ENCODE measurements at regions not wholly inside any gene's neighbourhood (a gene's known extent, or its start where the extent isn't known, plus 50 kb on each side); places are given as distances from the start of the nearest gene placed in this dataset.

DNA sequence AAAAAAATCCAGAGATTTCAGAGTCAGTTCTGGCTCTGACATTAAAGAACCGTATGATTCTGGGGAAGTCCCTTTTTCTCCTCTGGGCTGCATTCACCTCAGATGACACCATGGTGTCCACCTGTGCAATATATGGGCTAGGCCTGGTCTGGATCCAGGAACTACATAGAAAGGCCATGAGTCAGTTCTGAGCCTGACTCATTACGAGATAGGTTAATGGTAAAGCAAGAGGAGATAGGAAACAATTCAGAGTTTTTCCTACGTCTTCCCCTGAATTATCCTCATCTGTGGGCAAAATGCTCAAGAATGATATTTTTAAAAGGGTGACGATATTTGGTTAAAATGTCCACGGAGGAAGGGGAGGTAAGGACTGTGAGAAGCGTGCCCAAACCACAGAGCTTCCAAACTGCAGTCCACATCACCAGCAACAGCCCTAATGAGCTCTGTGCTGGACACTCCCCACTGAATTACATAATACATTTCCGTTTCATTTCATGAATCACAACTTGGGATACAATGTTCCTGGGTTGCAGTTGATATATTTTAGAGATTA, 180.1 kb upstream of the OSR1 start:
- no peak for DNase-seq

DNA sequence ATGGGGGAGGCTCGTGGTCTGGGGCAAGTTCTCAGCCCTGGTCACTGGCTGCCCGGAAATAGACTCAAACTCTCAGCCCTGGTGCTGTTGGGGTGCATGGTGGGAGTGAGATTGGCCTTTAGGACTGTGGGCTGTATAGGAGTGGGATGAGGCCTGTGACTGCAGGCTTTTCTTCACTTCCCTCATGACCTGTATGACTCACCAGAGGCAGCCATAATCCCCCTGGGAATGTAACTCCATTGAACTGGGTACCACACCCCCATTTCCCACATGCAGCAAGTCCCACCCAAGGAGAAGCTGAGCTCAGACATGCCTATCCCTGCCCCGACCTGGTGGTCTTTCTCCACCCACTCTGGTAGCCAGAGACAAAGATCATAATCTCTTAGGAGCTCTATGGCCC, 177.7 kb upstream of the OSR1 start:
- no peak for DNase-seq

DNA sequence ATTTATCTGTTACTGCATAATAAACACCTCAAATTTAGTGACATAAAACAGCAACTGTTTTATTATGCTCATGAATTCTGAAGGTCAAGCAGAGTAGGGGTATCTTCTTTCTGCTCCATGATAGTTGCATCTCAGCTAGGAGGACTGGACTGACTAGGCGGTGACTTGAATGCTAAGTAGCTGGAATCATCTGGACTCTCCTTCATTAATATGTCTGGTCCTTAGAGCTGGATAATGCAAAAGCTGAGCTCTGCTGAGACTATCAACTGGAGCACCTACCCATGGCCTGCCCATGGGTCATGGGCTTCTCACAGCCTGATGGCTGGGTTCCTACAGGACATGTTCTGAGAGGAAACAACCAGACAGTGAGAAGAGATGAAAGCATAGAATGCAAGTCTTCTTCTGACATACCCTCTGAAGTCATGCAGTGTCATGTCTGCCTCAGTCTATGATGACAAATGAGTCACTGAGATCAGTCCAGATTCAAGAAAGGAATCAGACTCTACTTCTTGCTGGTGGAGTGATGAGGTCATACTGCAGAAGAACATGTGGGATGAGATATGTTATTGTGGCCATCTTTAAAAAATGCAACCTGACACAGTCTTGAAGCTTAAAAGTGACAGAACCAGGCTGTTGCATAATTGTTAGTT, 174.2 kb upstream of the OSR1 start:
- DNase-seq, result no peak

DNA sequence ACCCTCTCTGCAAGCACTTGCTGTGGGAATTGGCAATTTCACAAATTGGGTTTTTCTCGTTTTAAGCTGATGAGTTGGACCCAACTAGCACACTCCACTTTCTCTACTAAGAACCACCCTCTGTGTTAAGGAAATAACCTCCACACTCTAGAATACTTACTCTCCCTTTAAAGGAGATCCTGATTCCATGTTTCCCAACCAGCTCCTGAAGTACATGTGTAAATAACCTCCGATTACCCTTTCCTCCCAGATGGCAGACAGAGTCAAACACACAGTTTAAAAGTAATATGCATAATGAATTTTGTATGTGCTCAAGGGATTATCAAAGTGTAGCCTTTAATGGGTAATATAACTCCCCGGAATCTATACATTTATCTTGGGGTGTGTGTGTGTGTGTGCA, 171.3 kb upstream of the OSR1 start:
- DNase-seq, result no peak

DNA sequence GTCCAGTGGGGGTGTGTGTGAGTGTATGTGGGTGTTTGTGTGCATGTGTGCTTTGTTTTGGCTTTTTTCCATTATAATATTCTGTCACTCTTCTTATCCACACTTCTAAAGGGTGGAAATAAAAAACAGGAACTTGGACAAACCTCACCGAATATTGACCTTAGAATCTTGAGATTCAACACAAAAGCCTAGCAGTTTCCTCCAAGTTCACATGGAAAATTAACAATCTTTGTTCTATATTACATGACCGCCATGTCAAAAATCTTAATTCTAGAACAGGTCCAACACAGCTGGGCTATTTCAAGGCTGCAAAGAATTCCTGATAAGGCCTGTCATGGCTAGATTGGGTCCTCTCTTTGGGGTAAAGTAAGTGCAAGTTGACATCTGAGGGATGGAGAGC, 169.3 kb upstream of the OSR1 start:
- DNase-seq, result no peak

DNA sequence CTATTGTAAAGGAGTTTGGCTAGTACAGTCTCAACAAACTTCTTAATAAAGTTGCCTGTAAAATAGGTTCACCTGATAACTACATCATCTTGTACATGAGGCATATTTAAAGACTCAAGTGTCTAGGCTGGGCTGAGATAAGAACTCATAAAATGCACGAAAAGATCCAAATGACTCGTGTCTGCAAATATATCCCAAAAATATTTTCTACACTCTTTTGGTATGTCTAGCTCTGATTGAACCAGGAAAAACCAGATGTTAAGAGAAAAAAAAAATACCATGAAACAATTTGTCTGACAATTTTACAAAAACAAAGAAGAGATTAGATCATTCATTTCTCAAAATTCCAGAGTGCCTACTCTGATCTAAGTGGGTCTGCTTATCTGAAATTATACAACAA, 166.9 kb upstream of the OSR1 start:
- no peak for DNase-seq

DNA sequence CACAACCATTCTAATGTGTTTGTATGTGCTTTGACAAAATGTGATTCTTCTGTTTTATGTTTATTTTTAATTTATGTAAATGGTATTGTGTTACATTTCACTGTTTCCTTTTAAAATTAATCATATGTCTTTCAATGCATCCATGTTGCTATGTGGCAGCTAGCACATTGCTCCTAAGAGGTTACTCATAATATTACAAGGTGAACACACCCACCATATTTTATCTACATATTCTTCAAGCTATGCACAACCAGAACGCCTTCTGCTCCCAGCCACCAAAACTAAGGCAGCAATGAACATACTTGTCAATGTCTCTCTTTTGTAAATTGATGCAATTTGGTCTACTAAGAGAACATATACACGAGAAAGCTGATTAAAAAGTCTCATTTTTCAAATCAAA, 160.6 kb upstream of the OSR1 start:
- no peak for DNase-seq

DNA sequence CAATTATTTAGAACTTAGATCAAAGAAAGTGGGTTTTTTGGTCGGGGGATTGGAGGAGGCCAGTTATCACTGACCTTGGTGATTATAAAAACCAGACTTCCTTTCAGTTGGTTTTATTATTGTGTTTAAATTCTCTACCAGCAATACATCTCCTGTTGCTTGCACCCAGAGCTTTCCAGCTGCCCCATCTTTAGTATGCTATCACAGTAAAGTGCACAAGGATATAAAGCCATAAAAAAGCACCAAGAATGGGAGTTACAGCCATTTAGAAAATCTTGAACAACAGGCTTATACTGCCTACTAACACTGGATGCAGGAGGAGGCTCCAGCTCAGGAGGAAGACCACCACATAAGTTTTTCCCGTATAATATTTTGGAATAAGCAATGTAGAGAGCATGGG, 148.7 kb upstream of the OSR1 start:
- DNase-seq, result no peak

DNA sequence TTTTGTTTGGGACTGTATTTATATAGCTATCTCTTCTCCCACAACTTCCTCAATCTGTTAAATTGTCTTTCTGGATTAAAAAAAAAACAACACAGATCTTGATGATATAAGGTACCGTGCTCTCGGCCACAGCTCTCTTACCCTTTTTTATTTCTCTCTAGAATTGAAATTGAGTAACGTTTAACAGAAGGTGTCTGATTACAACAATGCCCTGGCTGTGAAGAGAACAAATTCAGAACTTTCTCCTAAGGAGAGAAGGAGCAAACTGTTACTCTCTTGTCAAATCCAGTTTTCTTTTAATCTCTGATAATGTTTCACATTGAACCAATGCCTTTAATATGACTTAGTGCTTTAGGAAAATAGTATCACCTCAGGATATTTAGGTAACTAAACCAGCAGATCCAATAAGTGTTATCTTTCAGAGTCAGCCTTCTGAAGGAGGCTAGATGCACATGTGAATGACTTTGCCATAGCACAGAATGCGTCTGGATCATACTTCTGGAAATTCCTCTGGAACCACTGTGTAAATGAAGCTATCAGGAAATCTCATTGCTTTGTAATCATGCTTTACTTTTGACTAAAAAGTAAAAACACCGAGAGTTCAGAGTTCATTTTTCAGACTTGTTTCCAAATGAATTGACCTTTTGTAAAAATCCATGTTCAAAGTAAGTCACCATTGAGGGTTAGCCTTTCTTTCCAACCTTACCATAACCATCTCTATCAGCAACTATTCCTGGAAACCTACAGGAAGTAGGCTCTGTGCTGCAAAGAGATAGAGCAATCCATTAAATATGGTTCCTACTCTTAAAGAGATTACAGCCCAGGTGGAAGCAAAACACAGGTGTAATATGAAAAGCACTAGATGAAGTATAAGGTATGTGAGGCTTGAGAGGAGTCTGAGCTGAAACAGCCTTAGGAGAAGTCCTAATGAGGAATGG, 147.0 kb upstream of the OSR1 start:
- no peak for DNase-seq

DNA sequence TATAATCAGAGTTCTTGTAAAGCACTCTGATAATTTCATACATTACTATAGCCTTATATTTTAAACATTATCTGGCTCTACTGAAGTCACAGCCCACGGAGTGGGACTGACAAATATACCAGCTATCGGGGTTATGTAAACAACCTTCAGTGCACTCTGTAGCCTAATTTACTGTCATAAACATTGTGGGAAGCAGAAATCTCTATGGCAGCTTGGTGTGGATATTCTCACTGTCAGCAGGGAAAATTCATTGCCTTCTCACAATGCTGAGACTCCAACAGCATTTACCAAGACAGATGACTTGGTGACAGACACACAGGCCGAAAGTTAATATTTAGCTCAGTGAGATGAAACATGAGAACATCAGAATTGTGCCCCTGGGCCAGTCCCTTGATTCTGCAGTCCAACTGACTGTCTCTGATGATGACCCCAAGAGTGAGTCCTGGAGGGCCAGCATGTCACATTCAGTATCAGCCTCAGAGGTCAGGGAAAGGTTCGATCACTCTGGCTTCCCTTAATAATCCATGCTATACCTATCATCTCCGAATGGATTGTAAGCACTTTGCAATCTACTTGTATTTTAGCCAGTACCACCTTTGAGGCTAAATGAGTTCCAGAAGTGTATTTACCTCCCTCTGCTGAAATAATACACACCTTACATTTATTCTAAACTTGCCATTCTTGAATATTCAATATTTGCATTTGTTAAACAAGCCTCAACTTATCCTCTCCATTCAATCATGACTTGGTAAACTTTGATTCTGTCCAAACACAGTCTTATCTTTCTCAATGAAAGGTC, 146.2 kb upstream of the OSR1 start:
- DNase-seq, result no peak

DNA sequence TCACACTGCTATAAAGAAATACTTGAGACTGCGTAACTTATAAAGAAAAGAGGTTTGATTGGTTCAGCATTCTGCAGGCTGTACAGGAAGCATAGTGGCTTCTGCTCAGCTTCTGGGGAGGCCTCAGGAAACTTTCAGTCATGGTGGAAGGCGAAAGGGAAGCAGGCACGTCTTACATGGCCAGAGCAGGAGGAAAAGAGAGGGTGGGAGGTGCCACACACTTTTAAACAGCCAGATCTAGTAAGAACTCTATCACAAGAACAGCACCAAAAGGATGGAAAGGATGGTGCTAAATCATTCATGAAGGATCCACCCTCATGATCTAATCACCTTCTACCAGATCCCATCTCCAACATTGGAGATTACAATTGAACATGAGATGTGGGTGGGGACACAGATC, 145.5 kb upstream of the OSR1 start:
- no peak for DNase-seq

DNA sequence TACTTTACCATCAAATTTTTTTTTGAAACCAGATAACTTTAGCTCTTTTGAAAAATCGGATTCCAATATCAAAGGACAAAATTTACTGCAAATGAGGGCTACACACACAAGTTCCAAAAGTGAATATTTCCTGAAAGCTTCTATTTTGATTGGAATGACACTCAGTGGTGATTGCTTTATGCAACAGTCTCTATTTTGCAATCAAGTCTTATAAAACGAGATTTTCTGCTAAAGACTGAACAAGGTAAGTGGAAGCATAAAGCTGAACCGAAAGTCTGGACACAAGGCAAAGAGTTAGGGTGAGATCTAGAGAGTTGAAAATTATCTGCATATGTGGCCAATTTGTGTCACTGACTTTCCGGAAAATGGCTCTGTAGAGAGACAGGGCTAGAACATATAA, 145.0 kb upstream of the OSR1 start:
- DNase-seq, result no peak

DNA sequence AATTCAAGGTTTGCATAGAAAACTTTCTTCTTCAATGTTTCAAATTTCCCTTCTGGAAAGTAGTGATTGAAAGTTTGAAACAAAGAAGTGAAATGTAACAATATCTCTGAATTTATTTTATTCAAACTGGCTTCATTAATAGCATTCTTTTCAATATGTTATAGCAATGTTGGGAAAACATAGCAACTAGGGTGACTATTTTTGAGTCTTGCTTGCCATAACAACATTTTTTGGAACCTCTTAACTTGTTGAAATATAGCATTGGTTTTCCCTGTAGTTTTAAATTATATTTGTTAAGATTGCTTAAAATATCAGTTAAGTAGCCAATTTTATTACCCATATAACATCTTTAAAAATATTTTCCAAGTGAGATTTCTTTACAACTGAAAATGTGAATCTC, 141.7 kb upstream of the OSR1 start:
- no peak for DNase-seq

DNA sequence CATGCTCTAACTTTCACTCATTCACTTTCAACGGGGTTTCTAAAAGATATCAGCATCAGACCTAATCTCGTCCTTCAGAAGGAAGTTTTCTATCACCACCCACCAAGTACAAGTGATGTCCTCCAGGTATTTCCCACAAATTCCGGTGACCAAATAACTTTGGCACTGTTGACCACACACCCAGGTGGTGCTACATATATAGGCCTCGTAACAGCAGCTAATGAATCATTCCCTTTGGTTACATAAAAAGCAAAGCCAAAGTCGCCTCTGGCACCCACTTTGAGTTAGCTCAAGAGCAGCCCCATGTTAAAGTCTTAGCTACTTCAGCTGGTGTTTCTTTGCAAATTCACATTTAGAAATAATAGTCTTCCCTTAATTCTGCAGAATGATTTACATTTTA, 138.2 kb upstream of the OSR1 start:
- no peak for DNase-seq

DNA sequence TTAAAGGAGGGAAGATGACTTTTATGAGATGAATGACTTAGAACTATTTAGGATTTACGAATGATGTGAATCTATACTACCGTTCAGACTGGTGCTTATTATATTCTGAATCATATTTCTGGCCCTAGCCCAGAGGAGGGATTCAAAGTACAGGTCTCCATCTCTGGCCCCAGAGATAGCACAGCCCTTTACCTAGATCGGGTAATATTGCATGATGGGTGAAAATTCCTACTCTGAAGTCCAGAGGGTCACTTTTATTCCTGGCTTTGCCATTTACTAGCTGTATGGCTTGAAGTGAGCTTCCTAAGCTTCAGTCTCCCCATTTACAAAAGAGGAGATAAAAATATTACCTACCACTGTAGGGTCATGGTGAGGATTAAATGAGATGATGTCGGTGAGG, 135.8 kb upstream of the OSR1 start:
- no peak for DNase-seq

DNA sequence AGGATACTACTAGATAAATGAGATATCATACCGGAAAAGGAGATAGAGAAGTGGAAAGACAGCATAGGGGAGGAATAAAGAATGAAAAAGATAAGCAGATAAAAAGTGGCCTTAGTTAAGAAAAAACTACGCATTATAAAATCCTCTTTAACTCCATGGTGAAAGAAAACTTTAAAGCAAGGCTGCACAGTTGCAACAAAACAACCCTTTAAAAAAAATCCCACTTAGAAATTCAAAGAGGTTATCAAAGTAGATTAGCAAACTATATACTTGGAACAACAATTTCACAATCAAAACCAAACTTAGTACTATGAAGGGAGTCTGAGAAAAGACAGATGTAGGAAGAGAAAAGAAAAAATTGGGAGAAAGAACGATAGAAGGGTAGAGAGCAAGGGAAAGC, 133.4 kb upstream of the OSR1 start:
- DNase-seq, result no peak

DNA sequence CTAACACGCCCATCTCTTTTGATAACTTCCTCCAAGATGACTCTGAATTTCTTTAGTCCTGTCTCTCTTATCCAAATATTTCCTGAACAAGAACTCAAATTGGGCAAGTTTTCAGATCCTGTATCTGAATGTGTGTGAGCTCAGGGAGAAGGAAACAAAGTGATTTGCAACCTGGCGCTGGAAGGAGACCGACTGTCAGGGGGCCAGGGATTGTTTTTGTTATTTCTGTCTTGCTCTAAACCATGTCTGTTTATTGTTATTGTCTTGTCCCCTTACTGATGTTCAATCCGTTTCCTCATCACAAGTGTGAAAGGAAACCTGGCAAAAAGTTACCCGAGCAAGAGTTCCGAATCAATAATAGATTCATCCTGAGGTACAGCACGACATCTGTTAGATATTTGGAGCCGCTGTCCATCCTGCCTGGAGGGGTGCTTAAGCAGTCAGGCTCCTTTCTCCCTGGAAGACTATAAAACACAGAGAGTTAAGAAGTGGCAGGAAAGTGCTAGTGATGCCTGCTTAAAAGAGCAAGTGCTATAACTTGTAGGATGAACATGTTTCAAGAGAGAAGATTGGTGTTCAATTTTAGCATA, 132.5 kb upstream of the OSR1 start:
- DNase-seq, result no peak

DNA sequence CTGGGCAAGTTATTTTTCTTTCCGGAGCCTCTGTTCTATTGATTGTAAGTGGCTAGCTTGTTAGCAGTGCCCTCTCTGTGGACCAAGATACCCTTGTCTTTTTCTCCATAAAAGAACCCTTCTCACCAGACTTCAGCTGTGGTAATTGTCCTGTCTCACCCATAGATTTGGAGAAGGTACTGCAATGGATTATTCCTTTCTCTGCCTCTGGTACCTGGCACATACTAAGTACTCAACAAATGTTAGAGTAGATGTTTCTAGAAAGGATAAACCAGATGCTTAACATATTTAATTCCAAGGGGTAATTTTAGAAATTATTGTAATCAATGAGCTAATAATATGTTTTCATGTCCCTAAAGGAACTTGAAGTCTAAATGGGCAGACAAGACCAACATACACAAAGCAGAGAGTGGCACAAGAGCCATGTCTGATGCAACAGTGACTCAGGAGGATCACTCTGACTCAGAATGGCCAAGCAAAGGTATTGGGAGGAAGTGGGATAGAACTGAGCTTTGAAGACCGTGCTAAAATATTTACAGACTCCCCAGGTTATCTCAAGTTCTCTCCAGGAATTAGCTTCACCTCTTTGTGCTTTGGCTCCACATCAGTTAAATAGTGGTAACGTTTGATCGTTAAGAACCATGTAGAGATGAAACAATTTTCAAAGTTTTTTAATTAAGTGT, 129.7 kb upstream of the OSR1 start:
- DNase-seq, result no peak

DNA sequence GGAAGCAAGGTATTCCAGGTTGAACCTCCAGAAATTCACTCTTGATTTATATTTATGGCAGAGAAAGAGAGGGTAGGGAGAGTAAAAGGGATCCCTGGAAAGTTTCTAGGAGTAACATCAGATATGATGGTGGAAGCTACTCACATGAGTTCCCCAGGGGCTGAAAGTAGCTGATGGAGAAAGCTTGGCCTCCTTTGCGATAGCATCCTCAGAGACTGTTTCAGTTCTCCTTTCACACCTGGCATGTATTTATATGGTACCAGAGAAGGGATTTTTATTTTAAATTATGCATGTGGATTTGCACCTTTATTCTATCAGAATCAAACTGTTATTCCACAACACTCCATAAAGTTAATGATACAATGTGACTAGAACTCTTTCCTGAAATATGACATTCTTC, 126.3 kb upstream of the OSR1 start:
- DNase-seq, result no peak

DNA sequence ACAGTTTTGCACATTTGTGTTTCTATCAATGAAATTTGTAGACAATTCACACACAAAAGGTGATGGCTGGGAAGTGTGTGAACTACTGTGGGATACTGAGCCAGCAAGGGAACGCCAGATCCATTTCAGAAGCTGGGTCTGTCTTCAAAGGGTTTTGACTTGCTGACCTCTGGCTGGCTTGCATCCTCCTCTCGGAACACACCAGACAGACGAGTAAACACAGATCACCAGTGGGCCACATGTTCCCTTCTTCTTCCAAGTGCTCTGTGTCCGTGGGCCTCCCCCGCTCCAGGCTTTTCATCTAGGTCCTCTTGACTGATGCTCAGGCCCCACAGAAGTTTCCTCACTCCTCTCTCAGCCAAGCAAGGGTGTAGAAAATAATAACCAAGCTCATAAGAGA, 122.2 kb upstream of the OSR1 start:
- no peak for DNase-seq

DNA sequence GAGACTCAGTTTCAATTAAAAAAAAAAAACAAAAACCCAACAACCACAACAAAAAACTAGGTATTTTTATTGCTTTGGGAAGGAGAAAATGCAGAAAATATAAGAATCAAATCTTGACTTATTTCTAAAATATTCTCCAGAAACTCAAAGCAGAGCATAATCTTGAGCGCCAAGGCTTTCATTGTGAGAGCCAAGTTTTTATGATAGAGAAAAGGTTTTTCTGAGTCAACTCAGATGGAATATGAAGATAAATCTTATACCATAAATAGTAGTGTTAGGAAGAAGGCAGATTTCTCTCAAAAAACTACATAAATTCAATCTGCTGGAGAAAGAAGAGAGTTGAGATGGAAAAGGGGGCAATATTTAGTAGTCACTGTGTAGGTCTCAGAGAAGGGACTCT, 121.2 kb upstream of the OSR1 start:
- DNase-seq, result no peak

DNA sequence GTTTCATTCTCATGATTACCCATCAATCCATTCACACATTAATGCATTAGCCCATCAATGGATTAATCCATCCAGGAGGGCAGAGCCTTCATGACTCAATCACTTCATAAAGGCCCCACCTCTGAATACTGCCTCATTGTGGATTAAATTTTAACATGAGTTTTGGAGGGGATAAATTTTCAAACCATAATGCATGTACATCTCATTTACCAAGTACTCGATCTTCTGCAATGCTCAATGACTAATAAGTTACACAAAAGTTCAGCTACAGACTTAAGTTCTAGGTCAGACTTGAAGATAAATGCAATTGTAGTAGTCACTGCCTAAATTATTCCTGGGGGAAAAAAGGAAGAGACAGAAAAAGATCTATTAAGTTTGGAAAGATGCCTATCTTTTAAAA, 120.0 kb upstream of the OSR1 start:
- no peak for DNase-seq

DNA sequence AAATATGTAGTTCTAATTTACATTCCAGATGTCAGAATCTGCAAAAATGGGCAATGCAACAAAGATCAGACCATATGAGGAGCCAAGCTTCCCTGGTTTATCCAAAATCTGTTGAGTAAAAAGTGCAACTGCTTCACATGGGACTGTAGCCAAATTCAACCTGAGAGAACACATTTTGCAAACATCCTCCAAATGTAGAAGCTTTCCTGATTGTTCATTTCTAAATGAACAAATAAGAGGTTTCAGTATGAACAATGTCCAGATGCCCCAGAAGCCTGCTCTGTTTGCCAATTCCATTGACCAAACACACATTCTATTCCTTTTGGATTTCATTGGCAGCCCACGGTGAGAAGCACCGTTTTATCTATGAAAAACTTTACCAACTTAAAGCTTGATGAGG, 117.9 kb upstream of the OSR1 start:
- no peak for DNase-seq
